Hepatocyte (in vitro differentiated cells): ENCODE measurements at regions not wholly inside any gene's neighbourhood (a gene's known extent, or its start where the extent isn't known, plus 50 kb on each side); places are given as distances from the start of the nearest gene placed in this dataset.

ENCODE experiments used
- DNase-seq: peaks from one replicate; pipeline ENCODE4 v3.0.0-alpha.2; 2016; ENCODE audit warnings: low spot score
- H2AFZ ChIP-seq: fragments of 200-600 bp; sonication (generic); 2 replicates; pipeline ENCODE4 v1.6.0; 2016; ENCODE audit warnings: antibody characterized with exemption, mild to moderate bottlenecking
- H3K27ac ChIP-seq: fragments of 200-600 bp; sonication (generic); 2 replicates; pipeline ENCODE4 v1.5.1; 2016; ENCODE audit warnings: mild to moderate bottlenecking
- H3K27me3 ChIP-seq: fragments of 200-600 bp; sonication (generic); 2 replicates; pipeline ENCODE4 v1.6.1; 2016
- H3K36me3 ChIP-seq: fragments of 200-600 bp; sonication (generic); replicated peaks from 2 replicates; pipeline ENCODE4 v1.5.1; 2016; ENCODE audit warnings: low read depth; ENCODE audit not compliant: insufficient read depth
- H3K4me1 ChIP-seq: fragments of 200-600 bp; sonication (generic); 2 replicates; pipeline ENCODE4 v1.5.1; 2016; ENCODE audit warnings: mild to moderate bottlenecking, moderate library complexity; ENCODE audit not compliant: insufficient read depth
- H3K4me2 ChIP-seq: fragments of 200-600 bp; sonication (generic); 2 replicates; pipeline ENCODE4 v1.6.0; 2016
- H3K4me3 ChIP-seq: fragments of 200-600 bp; sonication (generic); 2 replicates; pipeline ENCODE4 v1.5.1; 2016; ENCODE audit warnings: mild to moderate bottlenecking
- H3K79me2 ChIP-seq: fragments of 200-600 bp; sonication (generic); 2 replicates; pipeline ENCODE4 v1.6.0; 2017; ENCODE audit warnings: mild to moderate bottlenecking
- H3K9me2 ChIP-seq: fragments of 200-600 bp; sonication (generic); replicated peaks from 2 replicates; pipeline ENCODE4 v1.6.0; 2017; ENCODE audit warnings: mild to moderate bottlenecking; ENCODE audit not compliant: insufficient read depth
- H3K9me3 ChIP-seq: fragments of 200-600 bp; sonication (generic); 2 replicates; pipeline ENCODE4 v1.5.1; 2016; ENCODE audit warnings: low read depth, mild to moderate bottlenecking
- H4K20me1 ChIP-seq: fragments of 200-600 bp; sonication (generic); 2 replicates; pipeline ENCODE4 v1.6.0; 2016; ENCODE audit warnings: mild to moderate bottlenecking; ENCODE audit not compliant: insufficient read depth, poor library complexity, severe bottlenecking
- CTCF ChIP-seq: fragments of 200-600 bp; sonication (generic); IDR thresholded peaks from 2 replicates; pipeline ENCODE4 v1.5.1; 2016; ENCODE audit warnings: antibody characterized with exemption, mild to moderate bottlenecking; ENCODE audit not compliant: poor library complexity
- EZH2 ChIP-seq: fragments of 200-600 bp; sonication (generic); IDR thresholded peaks from 2 replicates; pipeline ENCODE4 v1.6.1; 2016; ENCODE audit warnings: antibody characterized with exemption, mild to moderate bottlenecking, borderline replicate concordance
- EZH2phosphoT487 ChIP-seq: fragments of 200-600 bp; sonication (generic); IDR thresholded peaks from one replicate; pipeline ENCODE4 v1.6.1; 2018; ENCODE audit warnings: antibody characterized with exemption, mild to moderate bottlenecking, low read depth, moderate library complexity; ENCODE audit not compliant: unreplicated experiment, severe bottlenecking
- WGBS: methylation state at CpG from one replicate; pipeline ENCODE4 v1.1.6; 2016; ENCODE audit warnings: low lambda C conversion rate; ENCODE audit errors: missing lambda C conversion rate; 5-methylcytosine and 5-hydroxymethylcytosine counted together

GRCh38 chr1:94688646-94689045, 131.5 kb upstream of the SLC44A3 start:
- no peaks in the 10 kb centered on the region for H3K36me3 ChIP-seq
- DNase-seq = no peak
- no peak overlapping the region for H2AFZ ChIP-seq
- no peaks in the 10 kb centered on the region for H3K27me3 ChIP-seq
- no peaks in the 10 kb centered on the region for H3K79me2 ChIP-seq
- no peak for TF ChIP-seq CTCF
- TF ChIP-seq EZH2phosphoT487 = no peak
- no peak for TF ChIP-seq EZH2
- H3K4me2 ChIP-seq = no peak overlapping the region
- no peak overlapping the region for H3K4me3 ChIP-seq
- H3K4me1 ChIP-seq = peaks cover 8% of the 10 kb centered on the region
- 73% methylated on average over 3 of the region's 3 CpGs for WGBS
- H3K27ac ChIP-seq = no peak overlapping the region
- no peaks in the 10 kb centered on the region for H4K20me1 ChIP-seq
- no peaks in the 10 kb centered on the region for H3K9me3 ChIP-seq
- H3K9me2 ChIP-seq = no peaks in the 10 kb centered on the region

GRCh38 chr1:94686882-94687281, 133.3 kb upstream of the SLC44A3 start:
- Histone ChIP-seq H3K4me3 (no peak overlapping the region), H3K79me2 (no peaks in the 10 kb centered on the region), H3K27me3 (no peaks in the 10 kb centered on the region), H2AFZ (no peak overlapping the region), H3K9me2 (no peaks in the 10 kb centered on the region), H4K20me1 (no peaks in the 10 kb centered on the region), H3K4me1 (peaks cover under 1% of the 10 kb centered on the region), H3K9me3 (no peaks in the 10 kb centered on the region), H3K4me2 (no peak overlapping the region), H3K36me3 (no peaks in the 10 kb centered on the region), H3K27ac (no peak overlapping the region)
- WGBS = 95% methylated on average over 4 of the region's 4 CpGs
- no peak for DNase-seq
- TF ChIP-seq CTCF = no peak
- TF ChIP-seq EZH2phosphoT487 = no peak
- TF ChIP-seq EZH2 = no peak

GRCh38 chr1:94684690-94685250, 135.4 kb upstream of the SLC44A3 start:
- Histone ChIP-seq H3K9me3 (no peaks in the 10 kb centered on the region), H3K4me1 (no peaks in the 10 kb centered on the region), H3K4me3 (no peak overlapping the region), H3K36me3 (no peaks in the 10 kb centered on the region), H3K27me3 (no peaks in the 10 kb centered on the region), H4K20me1 (no peaks in the 10 kb centered on the region), H3K4me2 (no peak overlapping the region), H2AFZ (no peak overlapping the region), H3K9me2 (no peaks in the 10 kb centered on the region), H3K79me2 (no peaks in the 10 kb centered on the region), H3K27ac (no peak overlapping the region)
- TF ChIP-seq CTCF = no peak
- no peak for TF ChIP-seq EZH2phosphoT487
- no peak for TF ChIP-seq EZH2
- WGBS = 91% methylated on average over 7 of the region's 7 CpGs
- DNase-seq = no peak

- Histone ChIP-seq H3K9me3 (no peaks in the 10 kb centered on the region), H3K27me3 (no peaks in the 10 kb centered on the region), H3K4me1 (no peaks in the 10 kb centered on the region), H3K27ac (no peak overlapping the region), H3K36me3 (no peaks in the 10 kb centered on the region), H2AFZ (no peak overlapping the region), H4K20me1 (no peaks in the 10 kb centered on the region), H3K79me2 (no peaks in the 10 kb centered on the region), H3K9me2 (no peaks in the 10 kb centered on the region), H3K4me3 (no peak overlapping the region), H3K4me2 (no peak overlapping the region)
- no peak for DNase-seq
- TF ChIP-seq EZH2 (no peak), EZH2phosphoT487 (no peak), CTCF (no peak)
- 73% methylated on average over 6 of the region's 6 CpGs for WGBS
Measured at GRCh38 chr1:94683886-94684285, 136.3 kb upstream of the SLC44A3 start.
